NCI-H2081 treated with DMSO at 0.1 percent for 48 hours (cell line): ENCODE measurements at regions not wholly inside any gene's neighbourhood (a gene's known extent, or its start where the extent isn't known, plus 50 kb on each side); places are given as distances from the start of the nearest gene placed in this dataset.

Experiments used
- DNase-seq: peaks from one replicate; lab custom pipeline; 2025; lab: John Stamatoyannopoulos, UW

GRCh38 chr10:4343091-4343490, 482.9 kb upstream of the AKR1E2 start:
- no peak for DNase-seq

- no peak for DNase-seq
These were observed 487.2 kb upstream of the AKR1E2 start for GRCh38 chr10:4338768-4339167.

GRCh38 chr10:4337563-4337962, 488.4 kb upstream of the AKR1E2 start:
- DNase-seq = no peak

DNA sequence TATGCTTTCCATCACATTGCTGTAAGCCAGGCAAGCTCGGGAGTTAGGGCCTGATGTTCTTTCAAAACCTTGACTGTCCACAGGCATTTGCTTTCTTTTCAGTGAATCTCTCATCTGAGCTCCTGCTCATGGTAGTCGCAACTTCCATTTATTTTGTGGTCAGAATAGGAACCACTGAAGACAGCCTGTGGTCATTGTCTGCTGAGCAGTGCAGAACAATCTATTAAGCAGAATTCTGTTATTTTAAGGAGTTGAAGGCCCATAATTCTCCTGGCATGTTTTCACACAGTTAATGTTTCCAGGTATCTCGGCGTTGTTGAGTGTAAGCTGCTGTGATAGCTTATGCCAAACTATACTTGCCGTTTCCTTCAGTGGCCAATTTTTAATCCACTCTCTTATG, 491.1 kb upstream of the AKR1E2 start:
- DNase-seq = no peak

GRCh38 chr10:4334015-4334414, 492.0 kb upstream of the AKR1E2 start:
- no peak for DNase-seq

DNA sequence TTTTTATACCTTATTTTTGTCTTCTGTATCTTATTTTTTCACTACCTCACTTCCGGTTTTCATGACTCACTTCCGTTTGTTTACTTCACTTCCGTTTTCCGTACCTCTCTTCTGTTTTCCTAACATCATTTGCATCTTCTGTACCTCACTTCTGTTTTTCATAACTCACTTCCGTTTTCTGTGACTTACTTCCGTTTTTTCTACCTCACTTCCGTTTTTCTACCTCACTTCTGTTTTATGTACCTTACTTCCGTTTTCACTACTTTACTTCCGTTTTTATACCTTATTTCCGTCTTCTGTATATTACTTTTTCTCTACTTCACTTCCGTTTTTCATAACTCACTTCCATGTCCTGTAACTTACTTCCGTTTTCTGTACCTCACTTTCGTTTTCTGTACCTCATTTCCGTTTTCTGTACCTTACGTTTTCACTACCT, 492.5 kb upstream of the AKR1E2 start:
- no peak for DNase-seq

DNA sequence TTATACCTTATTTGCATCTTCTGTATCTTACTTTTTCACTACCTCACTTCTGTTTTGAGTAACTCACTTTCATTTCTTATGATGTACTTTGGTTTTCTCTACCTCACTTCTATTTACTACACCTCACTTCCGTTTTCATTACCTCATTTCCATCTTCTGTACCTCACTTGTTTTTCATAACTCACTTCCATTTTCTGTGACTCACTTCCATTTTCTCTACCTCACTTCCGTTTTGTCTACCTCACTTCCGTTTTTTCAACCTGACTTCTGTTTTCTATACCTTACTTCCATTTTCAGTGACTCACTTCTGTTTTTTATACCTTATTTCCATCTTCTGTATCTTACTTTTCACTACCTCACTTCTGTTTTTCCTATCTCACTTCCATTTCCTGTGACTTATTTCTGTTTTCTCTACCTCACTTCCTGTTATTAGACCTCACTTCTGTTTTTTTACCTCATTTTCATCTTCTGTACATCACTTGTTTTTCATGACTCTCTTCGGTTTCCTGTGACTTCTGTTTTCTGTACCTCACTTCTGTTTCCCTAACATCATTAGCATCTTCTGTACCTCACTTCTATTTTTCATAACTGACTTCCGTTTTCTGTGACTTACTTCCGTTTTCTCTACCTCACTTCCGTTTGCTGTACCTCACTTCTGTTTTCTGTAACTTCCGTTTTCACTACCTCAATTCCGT, 493.1 kb upstream of the AKR1E2 start:
- no peak for DNase-seq

- no peak for DNase-seq
These were observed 494.9 kb upstream of the AKR1E2 start for GRCh38 chr10:4331150-4331549.

DNA sequence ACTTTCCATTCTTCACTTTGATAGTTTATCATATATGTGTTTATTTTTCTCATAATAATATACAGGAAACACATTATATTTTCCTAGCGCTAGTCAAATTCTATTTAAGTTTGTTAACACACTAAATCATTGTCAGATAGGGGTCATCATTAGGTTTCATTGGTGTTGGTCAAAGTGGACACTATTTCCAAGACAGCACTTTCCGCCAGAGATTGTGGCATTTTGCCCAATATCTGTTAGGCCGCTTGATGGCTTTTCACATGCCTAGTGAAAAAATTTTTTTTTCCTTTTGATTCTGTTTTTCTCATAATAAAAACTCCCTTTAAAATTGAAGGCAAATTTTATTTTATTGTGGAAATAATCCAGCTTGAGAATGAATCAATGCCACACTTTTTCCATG, 495.4 kb upstream of the AKR1E2 start:
- no peak for DNase-seq

DNA sequence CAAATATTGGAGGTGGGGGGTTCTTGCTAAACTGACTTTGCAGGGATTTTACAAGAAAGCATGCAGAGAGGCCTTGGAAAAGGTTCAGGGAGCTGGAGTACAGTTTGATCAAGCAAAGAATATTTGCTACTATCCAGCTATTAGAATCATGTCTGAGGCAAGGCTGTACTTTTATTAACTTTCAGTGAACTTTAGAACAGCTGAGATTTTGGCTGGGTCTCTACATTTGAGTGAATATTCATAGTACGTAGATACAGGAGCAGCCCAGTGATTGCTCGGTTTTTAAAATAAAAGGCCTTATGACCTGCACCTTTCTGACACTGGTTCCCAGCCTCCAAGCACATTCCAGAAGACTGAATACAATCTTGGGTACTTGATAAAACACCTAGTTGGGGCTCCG, 496.8 kb upstream of the AKR1E2 start:
- no peak for DNase-seq

- no peak for DNase-seq
These were observed 499.4 kb upstream of the AKR1E2 start for GRCh38 chr10:4326647-4327046.

- DNase-seq = no peak
These were observed 506.1 kb upstream of the AKR1E2 start for GRCh38 chr10:4319870-4320367.

- DNase-seq = no peak
These were observed 509.7 kb upstream of the AKR1E2 start for GRCh38 chr10:4316161-4316810.

DNA sequence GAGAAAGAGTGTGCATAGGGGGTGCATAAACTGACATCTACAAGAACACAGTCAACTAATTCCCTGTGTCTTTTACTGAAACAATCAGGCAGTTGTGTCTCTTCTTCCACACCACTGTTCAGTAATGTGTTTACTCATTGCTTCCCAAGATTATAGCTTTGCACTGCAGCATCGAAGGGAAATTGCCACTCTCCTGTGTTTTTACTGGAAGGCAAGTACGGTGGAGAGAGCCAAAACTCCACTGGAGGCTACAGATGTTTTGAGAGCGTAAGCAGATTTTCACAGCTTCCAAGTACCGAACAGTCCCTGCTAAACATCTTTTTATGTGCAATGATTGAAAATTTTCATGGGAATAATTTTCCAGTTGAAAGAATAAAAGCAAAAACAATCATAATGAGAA, 510.5 kb upstream of the AKR1E2 start:
- DNase-seq = no peak

GRCh38 chr10:4313051-4313450, 513.0 kb upstream of the AKR1E2 start:
- DNase-seq = no peak

GRCh38 chr10:4312051-4312835, 513.8 kb upstream of the AKR1E2 start:
- no peak for DNase-seq

DNA sequence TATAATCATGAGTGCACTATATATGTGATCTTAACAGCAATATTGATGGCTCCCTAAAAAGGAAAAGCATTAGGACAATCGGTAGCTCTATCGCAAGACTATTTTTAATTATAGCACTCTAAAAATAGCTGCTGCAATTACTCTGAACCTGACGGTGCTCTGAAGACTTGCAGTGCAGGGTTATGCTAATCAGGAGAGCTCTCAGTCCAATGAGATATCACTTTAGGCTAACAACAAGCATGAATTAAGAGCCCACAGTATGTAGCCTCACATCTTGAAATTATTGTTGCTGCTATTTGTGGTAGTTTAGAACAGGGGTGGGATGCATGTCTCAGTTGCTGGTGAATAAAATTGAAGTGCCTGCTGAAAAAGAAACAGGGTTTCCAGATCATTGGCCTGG, 515.8 kb upstream of the AKR1E2 start:
- no peak for DNase-seq

DNA sequence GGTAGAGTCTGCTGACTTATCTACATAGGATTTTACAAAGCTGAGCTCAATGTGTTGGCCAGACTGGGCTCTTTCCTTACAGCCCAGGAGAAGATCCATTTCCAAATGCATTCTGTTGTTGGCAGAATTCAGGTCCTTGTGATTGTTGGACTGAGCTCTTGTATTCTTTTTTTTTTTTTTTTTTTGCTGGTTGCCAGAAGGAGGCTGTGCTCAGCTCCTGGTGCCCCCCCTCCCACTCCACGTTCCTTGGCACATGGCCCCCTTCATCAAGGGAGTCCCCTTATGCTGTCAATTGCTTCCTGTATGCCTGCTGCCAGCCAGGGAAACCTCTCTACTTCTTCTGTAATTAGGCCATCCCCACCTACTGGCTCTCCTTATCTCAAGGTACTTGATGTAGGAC, 518.1 kb upstream of the AKR1E2 start:
- DNase-seq = no peak

DNA sequence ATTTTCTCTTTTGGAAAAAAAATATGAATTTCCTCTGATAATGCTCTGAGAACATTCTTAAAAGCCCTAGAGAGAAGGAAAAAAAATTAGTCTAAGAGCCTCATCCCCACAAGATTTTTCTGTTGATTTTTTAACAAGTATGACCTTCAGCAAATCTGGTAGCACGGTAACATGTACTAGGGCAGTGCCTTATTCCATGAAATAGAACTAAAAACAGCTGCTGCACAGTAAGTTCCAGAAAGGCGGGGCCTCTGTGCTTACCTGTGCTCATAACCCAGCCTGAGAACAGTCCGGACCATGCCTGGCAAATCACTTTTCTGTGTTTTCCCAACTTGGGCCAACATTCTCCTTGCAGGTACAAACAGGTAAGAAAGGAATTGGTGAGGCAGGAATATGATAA, 519.1 kb upstream of the AKR1E2 start:
- DNase-seq = no peak

DNA sequence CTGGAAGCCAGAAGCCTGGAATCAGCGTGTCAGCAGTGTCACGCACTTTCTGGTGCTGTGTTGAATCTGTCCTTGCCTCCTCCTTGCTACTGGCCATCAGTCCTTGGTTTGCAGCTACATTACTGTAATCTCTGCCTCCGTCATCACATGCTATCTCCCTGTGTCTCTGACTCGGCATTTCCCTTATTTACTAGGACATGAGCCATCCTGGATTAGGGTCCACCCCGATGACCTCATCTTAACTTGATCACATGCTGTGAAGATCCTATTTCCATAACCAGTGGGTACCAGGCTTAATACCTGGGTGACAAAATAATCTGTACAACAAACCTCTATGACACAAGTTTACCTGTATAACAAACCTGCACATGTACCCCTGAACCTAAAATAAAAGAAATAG, 518.0 kb upstream of the KLF6 start:
- no peak for DNase-seq

DNA sequence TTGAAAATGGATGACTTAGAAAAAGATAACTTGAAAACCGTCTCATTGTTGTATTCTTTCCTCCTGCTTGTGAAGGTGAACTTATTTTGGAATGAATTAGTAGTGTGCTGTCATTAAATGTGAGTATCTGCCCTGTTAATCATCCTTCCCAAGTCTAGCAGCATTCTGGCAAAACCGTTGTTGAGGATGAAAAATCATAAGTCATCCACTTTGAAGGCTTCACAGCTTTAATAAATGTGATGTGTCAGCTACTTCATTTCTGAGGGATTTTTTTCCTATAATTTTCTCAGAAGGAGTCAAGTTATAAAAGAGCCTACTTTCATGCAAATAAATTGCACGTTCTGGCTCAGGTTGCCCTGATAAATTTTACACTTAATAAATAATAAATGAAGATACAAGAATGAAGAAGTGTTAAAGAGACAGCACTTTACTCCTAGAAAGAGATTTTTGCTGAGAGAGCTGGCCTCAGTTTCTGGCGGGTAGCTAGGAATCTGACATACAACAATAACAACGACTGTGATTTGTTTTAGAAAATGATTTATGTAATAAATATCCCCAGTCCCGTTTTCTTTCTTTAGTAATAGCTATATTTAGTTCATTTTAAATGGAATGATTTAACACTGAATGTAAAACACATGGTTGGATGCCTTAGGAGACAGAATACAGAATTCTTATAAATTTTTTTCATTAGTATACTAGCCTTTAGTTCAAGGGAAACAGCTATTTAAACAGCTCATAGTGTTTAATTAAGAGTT, 516.5 kb upstream of the KLF6 start:
- no peak for DNase-seq

DNA sequence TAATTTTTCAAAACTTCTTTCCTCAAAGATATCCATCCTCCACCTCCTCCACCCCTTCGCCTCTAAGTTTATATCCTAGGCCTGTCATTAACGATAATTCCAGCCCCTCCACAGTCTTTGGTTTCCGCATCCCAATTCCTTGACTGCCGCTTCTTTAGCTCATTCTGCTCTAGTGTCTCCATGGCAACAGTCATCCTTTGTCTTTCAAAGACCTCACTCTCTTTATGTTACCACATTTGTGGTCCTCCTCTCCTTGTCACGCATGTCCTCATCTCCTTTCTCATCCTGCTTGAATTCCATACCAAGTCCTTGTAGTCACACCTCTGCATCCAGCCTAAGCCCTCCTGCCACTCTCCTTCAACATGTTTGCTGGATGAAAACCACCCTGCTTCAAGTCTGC, 511.2 kb upstream of the KLF6 start:
- no peak for DNase-seq
